HepG2 (cell line): ENCODE measurements at regions not wholly inside any gene's neighbourhood (a gene's known extent, or its start where the extent isn't known, plus 50 kb on each side); places are given as distances from the start of the nearest gene placed in this dataset.

Experiments
- ETV6 ChIP-seq: sonication (generic); formaldehyde crosslinking; conservative IDR thresholded peaks from 2 replicates; pipeline ENCODE4 v1.4.0; 2020; ENCODE audit warnings: missing genetic modification reagents
- MXD4 ChIP-seq: IDR thresholded peaks from 2 replicates; pipeline ENCODE4 v1.6.1; 2016; ENCODE audit warnings: mild to moderate bottlenecking, missing biosample characterization, missing genetic modification reagents
- POLR2A ChIP-seq, 2 experiments: IDR thresholded peaks; 2 replicates each; pipeline ENCODE4 v1.6.1; 2011; ENCODE audit warnings: low read depth in 2 of 2, low read length in 2 of 2, mild to moderate bottlenecking in 1 of 2, moderate library complexity in 1 of 2; ENCODE audit not compliant: insufficient read depth in 1 of 2
- SP1 ChIP-seq, 2 experiments: fragments of 450-650 bp in 1 of 2; sonication (generic) in 1 of 2; formaldehyde crosslinking in 1 of 2; IDR thresholded peaks; 2 replicates each; pipeline versions ENCODE4 v1.4.0 to v1.6.1; 2016 to 2020; ENCODE audit warnings: missing genetic modification reagents in 1 of 2

DNA sequence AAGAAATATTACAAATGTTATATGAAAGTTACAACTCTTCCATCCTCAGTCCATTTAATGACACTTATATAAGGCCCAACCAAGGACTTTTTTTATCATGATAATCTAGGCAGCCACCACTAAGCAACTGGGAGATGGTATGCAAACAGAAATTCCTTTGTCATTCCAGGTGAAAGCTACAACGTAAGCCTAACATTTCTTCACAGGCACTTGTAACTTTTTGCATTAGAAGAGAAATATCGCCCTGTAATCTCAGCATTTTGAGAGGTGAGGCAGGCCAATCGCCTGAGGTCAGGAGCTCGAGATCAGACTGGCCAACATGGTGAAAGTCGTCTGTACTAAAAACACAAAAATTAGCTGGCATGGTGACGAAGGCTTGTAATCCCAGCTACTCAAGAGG lies 581.2 kb upstream of the SLC8A1 start:
- TF ChIP-seq POLR2A (IDR thresholded peaks at IDR 0.05; ENCODE audit: insufficient read depth in 1 of 2, low read depth in 2 of 2, low read length in 2 of 2) (no peak), ETV6 (CRISPR knock-in tag) (no peak), SP1 (IDR thresholded peaks at IDR 0.05) (no peak), SP1 (CRISPR knock-in tag; IDR thresholded peaks at IDR 0.05) (no peak), MXD4 (CRISPR knock-in tag) (no peak)
